ENCODE measurements at regions not wholly inside any gene's neighbourhood (a gene's known extent, or its start where the extent isn't known, plus 50 kb on each side); places are given as distances from the start of the nearest gene placed in this dataset.
A peak's percentile ranks its signal among the peaks of the same experiment; 100 is the strongest.

GRCh38 chr10:128265596-128265995, 139.4 kb upstream of the MKI67 start:
- no peak for DNase-seq
- H3K4me3 Mint-ChIP-seq (ENCODE audit: unreplicated experiment) = no peak overlapping the region
- no peaks in the 10 kb centered on the region for H3K36me3 Mint-ChIP-seq (ENCODE audit: unreplicated experiment)
- TF ChIP-seq, protein P1, sequence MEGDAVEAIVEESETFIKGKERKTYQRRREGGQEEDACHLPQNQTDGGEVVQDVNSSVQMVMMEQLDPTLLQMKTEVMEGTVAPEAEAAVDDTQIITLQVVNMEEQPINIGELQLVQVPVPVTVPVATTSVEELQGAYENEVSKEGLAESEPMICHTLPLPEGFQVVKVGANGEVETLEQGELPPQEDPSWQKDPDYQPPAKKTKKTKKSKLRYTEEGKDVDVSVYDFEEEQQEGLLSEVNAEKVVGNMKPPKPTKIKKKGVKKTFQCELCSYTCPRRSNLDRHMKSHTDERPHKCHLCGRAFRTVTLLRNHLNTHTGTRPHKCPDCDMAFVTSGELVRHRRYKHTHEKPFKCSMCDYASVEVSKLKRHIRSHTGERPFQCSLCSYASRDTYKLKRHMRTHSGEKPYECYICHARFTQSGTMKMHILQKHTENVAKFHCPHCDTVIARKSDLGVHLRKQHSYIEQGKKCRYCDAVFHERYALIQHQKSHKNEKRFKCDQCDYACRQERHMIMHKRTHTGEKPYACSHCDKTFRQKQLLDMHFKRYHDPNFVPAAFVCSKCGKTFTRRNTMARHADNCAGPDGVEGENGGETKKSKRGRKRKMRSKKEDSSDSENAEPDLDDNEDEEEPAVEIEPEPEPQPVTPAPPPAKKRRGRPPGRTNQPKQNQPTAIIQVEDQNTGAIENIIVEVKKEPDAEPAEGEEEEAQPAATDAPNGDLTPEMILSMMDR (IDR thresholded peaks at IDR 0.05; ENCODE audit: partially characterized antibody, unreplicated experiment) = no peak
- peaks cover 9% of the 10 kb centered on the region for H3K4me1 Mint-ChIP-seq (ENCODE audit: low read depth, unreplicated experiment)
- H3K27ac Mint-ChIP-seq (ENCODE audit: unreplicated experiment) = no peak overlapping the region
- no peaks in the 10 kb centered on the region for H3K9me3 Mint-ChIP-seq (ENCODE audit: unreplicated experiment)
- peaks cover 2% of the 10 kb centered on the region for H3K27me3 Mint-ChIP-seq (ENCODE audit: unreplicated experiment)

DNA sequence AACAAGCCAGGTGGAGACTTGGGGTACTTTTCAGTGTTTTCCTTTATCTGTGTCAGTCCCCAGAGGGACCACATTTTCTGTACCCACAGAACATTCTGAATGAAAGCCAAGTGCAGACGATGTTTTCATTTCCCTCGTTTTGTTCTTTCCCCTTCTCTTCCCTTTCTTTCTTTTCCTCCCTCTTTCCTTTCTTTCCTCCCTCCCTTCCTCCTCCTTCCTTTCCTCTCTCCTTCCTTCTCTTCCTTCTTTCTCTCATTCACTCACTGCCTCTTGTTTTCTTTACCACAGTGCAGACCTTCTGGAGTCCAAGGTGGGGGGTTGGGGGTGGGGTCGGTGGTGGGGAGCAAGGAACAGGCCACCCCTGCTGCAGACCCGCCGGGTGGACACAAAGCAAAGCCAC, 141.4 kb upstream of the MKI67 start:
- Mint-ChIP-seq H3K36me3 (ENCODE audit: unreplicated experiment) (no peaks in the 10 kb centered on the region), H3K9me3 (ENCODE audit: unreplicated experiment) (no peaks in the 10 kb centered on the region), H3K4me1 (ENCODE audit: low read depth, unreplicated experiment) (peaks cover 9% of the 10 kb centered on the region), H3K27ac (ENCODE audit: unreplicated experiment) (no peak overlapping the region), H3K27me3 (ENCODE audit: unreplicated experiment) (no peaks in the 10 kb centered on the region), H3K4me3 (ENCODE audit: unreplicated experiment) (no peak overlapping the region)
- TF ChIP-seq, protein P1 (IDR thresholded peaks at IDR 0.05; ENCODE audit: partially characterized antibody, unreplicated experiment) = no peak
- no peak for DNase-seq

- no peak overlapping the region for H3K27ac Mint-ChIP-seq (ENCODE audit: unreplicated experiment)
- peaks cover 9% of the 10 kb centered on the region for H3K4me1 Mint-ChIP-seq (ENCODE audit: low read depth, unreplicated experiment)
- H3K27me3 Mint-ChIP-seq (ENCODE audit: unreplicated experiment) = no peaks in the 10 kb centered on the region
- H3K36me3 Mint-ChIP-seq (ENCODE audit: unreplicated experiment) = no peaks in the 10 kb centered on the region
- DNase-seq = peak; percentile 87
- no peaks in the 10 kb centered on the region for H3K9me3 Mint-ChIP-seq (ENCODE audit: unreplicated experiment)
- H3K4me3 Mint-ChIP-seq (ENCODE audit: unreplicated experiment) = no peak overlapping the region
- TF ChIP-seq, protein P1 (IDR thresholded peaks at IDR 0.05; ENCODE audit: partially characterized antibody, unreplicated experiment) = peak; percentile 69
Observed at GRCh38 chr10:128268015-128268722, 141.9 kb upstream of the MKI67 start.

GRCh38 chr10:128274938-128275337, 148.7 kb upstream of the MKI67 start:
- H3K27me3 Mint-ChIP-seq (ENCODE audit: unreplicated experiment) = no peaks in the 10 kb centered on the region

More at GRCh38 chr10:128274938-128275337, 148.7 kb upstream of the MKI67 start:
- no peak for DNase-seq
- TF ChIP-seq, protein P1 (IDR thresholded peaks at IDR 0.05; ENCODE audit: partially characterized antibody, unreplicated experiment) = no peak
- H3K4me3 Mint-ChIP-seq (ENCODE audit: unreplicated experiment) = no peak overlapping the region
- H3K27ac Mint-ChIP-seq (ENCODE audit: unreplicated experiment) = no peak overlapping the region
- no peaks in the 10 kb centered on the region for H3K36me3 Mint-ChIP-seq (ENCODE audit: unreplicated experiment)
- peaks cover 2% of the 10 kb centered on the region for H3K9me3 Mint-ChIP-seq (ENCODE audit: unreplicated experiment)
- H3K4me1 Mint-ChIP-seq (ENCODE audit: low read depth, unreplicated experiment) = peaks cover 13% of the 10 kb centered on the region
